GM06990 (cell line): ENCODE measurements at regions not wholly inside any gene's neighbourhood (a gene's known extent, or its start where the extent isn't known, plus 50 kb on each side); places are given as distances from the start of the nearest gene placed in this dataset.

ENCODE experiments used
- DNase-seq: peaks from one replicate; pipeline ENCODE4 v3.0.0-alpha.2; 2011; ENCODE audit not compliant: insufficient read length; ENCODE audit errors: extremely low read depth
- H3K27me3 ChIP-seq: replicated peaks from 2 replicates; pipeline ENCODE4 v1.6.0; 2011; ENCODE audit warnings: low read length; ENCODE audit not compliant: control insufficient read depth, insufficient read depth
- H3K36me3 ChIP-seq: 2 replicates; pipeline ENCODE4 v1.5.1; 2011; ENCODE audit warnings: low read length; ENCODE audit not compliant: control insufficient read depth, insufficient read depth
- H3K4me3 ChIP-seq: replicated peaks from 2 replicates; pipeline ENCODE4 v1.5.1; 2011; ENCODE audit warnings: low read depth, mild to moderate bottlenecking, control low read depth, low read length
- CTCF ChIP-seq: IDR thresholded peaks from 2 replicates; pipeline ENCODE4 v1.5.1; 2011; ENCODE audit warnings: low read length, control low read depth, mild to moderate bottlenecking, inconsistent platforms; ENCODE audit not compliant: insufficient read depth, poor library complexity, severe bottlenecking

- TF ChIP-seq CTCF: no peak
- H3K27me3 ChIP-seq: no peaks in the 10 kb centered on the region
- no peaks in the 10 kb centered on the region for H3K36me3 ChIP-seq
- no peak for DNase-seq
- no peak overlapping the region for H3K4me3 ChIP-seq
Measured at GRCh38 chr1:78760858-78761257, 111.2 kb downstream of the IFI44 start.

GRCh38 chr1:78762113-78762512, 112.5 kb downstream of the IFI44 start:
- Histone ChIP-seq H3K4me3 (no peak overlapping the region), H3K36me3 (no peaks in the 10 kb centered on the region), H3K27me3 (no peaks in the 10 kb centered on the region)
- TF ChIP-seq CTCF: no peak
- no peak for DNase-seq

GRCh38 chr1:78765489-78765888, 115.9 kb downstream of the IFI44 start:
- no peaks in the 10 kb centered on the region for H3K36me3 ChIP-seq
- H3K4me3 ChIP-seq: no peak overlapping the region
- H3K27me3 ChIP-seq: no peaks in the 10 kb centered on the region
- no peak for TF ChIP-seq CTCF
- no peak for DNase-seq

- no peak for DNase-seq
- no peaks in the 10 kb centered on the region for H3K27me3 ChIP-seq
- no peak overlapping the region for H3K4me3 ChIP-seq
- no peaks in the 10 kb centered on the region for H3K36me3 ChIP-seq
- TF ChIP-seq CTCF: no peak
Measured at GRCh38 chr1:78779831-78780230, 130.2 kb downstream of the IFI44 start.

DNA sequence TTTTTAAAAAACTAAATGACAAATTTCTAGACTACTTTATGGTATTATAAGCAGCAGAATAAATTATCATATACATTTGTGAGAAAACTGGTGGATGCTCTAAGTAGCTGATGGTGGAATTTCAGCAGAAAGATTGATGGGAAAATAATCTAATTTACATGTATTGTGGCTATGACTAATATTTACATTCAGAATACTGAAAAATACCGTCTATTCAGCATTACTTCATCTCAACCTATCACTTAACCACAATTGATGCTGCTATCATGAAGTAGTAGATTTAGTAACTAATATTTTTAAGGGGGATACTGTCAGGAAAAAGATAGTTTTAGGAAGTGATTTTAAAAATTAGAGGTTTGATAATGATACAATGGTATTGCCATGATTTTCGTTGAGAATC, 137.9 kb downstream of the IFI44 start:
- H3K36me3 ChIP-seq: no peaks in the 10 kb centered on the region
- H3K4me3 ChIP-seq: no peak overlapping the region
- DNase-seq: no peak
- no peak for TF ChIP-seq CTCF
- no peaks in the 10 kb centered on the region for H3K27me3 ChIP-seq

DNA sequence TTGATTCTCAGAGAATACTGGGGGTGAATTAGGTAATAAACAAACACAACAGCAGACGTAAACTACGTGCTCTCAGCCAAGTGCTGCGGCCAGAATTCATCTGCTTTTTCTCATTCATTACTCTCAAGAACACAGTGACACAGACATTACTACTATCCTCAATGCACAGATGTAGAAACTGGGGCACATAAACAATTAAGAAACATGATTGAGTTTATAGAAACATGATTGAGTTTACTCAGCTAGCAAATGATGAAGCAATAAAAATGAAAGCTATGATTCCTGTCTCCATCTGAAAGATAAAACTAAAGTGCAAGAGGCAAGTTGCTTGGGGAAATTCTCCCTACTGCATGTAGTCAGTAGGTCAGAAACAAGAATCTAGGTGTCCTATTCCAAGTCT, 140.5 kb downstream of the IFI44 start:
- no peak overlapping the region for H3K4me3 ChIP-seq
- DNase-seq: no peak
- H3K27me3 ChIP-seq: no peaks in the 10 kb centered on the region
- TF ChIP-seq CTCF: no peak
- H3K36me3 ChIP-seq: no peaks in the 10 kb centered on the region
